GM18511 (cell line): ENCODE measurements at regions not wholly inside any gene's neighbourhood (a gene's known extent, or its start where the extent isn't known, plus 50 kb on each side); places are given as distances from the start of the nearest gene placed in this dataset.

Source experiments
- ATAC-seq: cut with Tn5 transposase; IDR thresholded peaks from one replicate; pipeline ENCODE4 v1.9.1; 2021; ENCODE audit warnings: mild to moderate bottlenecking, moderate library complexity; ENCODE audit not compliant: unreplicated experiment

DNA sequence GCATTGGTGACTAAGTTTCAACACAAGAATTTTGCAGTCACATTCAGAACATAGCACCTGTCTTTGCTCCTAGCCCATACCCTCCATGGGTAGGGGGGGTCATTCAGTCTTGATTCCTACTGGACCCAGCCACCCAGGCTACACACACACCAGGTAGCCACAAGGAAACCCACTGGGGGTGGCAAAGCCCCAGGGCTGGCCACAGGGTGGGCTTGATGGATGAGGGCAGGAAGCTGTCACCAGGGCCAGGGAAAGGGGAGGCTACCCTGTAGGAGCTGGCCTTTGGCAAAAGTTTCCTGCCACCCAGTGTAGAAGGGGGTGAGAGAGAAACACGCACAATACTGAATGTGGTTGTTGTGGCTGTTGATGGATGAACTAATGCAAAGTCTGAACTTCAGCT, 74.5 kb upstream of the NKX1-1 start:
- ATAC-seq: no peak

DNA sequence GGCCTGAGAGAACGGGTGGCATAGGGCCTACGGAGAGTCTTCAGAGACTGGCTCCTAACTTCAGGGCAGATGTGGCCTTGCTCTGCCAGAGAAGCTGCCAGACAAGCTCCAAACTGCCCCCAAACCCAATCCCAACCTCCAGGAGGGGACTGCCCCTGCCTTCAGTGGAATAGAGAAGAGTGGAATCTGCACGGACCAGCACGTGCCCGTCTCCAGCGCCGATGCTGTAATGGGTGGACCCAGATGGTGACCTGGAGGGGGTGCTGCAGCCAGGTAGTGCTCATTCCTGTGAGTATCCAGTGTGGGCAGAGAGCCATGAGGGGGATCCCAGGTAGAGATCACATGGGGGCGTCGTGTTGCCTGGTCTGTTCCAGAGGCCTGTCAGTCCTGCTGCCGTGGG, 73.2 kb upstream of the NKX1-1 start:
- no peak for ATAC-seq

GRCh38 chr4:1478766-1479355, 72.6 kb upstream of the NKX1-1 start:
- no peak for ATAC-seq

DNA sequence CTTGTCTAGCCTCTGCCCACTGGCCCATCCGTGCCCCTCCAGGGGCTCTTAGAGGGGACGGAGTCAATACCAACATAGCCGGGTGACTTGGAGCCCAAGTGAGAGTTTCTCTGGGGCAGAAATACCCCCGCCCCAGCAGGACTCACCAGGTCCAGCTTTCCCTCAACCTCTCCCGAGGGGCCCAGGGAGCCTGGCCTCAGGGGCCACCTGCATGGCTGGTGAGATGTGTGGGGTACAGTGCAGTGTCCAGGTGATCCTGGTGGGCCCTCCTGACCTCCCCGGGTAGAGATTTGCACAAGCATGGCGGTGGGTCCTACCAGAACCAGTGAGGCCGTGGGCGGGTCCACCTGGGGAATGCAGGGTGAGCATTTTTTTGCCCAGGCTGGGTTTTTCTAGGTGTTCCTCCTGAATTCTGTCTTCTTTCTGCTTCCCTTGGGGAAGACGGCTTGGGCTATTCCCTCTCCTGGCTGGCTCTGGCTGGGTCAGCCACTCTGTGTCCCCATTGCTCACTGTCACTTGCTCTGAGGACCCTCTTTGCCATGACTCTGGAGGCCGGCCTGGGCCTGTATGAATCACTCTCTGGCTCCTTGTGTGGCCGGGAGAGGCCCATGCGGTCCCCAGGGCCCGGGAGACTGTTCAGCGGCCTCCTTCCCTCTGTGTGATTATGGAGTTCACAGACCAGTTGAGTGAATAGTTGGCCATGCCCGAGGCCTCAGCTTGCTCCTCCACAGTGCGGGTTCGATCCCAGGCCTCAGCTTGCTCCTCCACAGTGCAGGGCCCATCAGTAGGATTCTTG, 71.0 kb upstream of the NKX1-1 start:
- no peak for ATAC-seq

DNA sequence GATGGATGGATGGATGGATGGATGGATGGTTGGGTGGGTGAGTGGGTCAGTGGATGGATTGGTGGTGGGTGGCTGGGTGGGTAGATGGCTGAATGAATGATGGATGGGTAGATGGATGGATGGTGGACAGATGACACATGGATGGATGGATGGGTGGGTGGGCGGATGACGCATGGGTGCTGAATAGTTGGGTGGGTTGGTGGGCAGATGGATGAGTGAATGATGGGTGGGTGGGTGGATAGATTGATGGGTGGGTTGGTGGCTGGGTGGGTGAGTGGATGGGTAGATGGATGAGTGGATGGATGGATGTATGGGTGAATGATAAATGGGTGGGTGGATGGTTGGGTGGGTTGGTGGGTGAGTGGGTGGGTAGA, 69.9 kb upstream of the NKX1-1 start:
- ATAC-seq: no peak

GRCh38 chr4:1475277-1476139, 69.3 kb upstream of the NKX1-1 start:
- ATAC-seq: no peak

DNA sequence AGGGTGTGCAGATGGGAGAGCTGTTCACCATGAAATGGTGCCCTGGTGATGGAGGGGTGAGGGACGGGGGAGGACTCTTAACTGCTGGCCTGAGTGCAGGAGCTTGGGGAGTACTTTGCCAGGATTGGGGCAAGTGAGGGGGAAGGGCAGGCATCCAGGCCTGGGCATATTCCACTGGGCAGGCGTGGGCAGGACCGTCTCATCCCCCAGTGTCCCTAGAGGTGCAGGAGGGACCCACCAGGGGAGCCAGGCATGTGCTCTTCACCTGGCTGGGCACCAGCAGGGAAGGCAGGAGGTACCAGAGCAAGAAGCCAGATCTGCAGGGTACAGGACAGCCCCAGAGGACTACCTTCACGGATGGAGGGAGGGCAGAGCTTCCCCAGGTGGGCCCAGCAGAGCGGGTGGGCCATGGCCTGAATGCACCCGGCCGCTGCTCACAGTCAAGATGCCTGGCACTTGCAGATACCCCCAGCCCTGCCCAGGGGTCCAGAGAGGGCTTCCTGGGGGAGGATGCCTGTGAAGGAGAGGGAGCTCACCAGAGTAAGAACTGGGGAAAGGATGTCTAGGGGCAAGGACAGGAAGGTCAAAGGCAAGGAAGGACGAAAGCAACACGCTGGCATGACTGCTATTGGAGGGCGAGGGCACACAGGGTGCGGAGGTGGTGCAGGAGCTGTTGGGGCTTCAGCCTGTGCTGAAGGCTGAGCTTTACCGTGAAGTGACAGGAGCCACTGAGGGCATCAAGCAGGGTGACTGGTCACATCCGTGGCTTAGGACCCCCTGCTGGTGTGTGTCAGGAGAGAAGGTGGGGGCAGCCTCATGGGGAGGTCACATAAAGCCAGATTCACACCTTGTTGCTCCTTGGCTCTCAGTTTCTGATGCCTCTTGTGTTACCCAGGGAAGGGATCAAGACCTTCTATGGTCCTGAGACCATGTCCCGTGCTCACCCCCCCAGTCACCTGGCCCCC, 68.2 kb upstream of the NKX1-1 start:
- no peak for ATAC-seq

DNA sequence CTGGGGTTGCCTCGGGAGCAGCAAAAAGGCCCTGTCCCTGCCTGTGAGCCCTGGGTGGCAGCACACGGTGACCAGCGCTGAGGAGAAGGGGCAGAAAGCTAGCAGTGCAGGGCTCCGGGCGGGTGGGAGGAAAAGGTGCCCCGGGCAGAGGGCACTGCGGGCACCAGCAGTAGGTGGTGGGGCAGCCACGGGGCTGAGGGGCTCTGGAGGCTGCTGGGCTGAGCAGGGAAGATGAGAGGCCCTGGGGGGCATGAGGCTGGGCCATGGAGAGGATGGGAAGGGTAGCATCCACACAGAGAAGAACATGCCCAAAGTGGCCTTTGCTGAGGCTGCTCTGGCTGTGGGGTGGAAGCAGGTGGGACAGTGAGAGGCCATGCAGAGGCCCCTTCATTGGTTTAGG, 67.5 kb upstream of the NKX1-1 start:
- no peak for ATAC-seq

DNA sequence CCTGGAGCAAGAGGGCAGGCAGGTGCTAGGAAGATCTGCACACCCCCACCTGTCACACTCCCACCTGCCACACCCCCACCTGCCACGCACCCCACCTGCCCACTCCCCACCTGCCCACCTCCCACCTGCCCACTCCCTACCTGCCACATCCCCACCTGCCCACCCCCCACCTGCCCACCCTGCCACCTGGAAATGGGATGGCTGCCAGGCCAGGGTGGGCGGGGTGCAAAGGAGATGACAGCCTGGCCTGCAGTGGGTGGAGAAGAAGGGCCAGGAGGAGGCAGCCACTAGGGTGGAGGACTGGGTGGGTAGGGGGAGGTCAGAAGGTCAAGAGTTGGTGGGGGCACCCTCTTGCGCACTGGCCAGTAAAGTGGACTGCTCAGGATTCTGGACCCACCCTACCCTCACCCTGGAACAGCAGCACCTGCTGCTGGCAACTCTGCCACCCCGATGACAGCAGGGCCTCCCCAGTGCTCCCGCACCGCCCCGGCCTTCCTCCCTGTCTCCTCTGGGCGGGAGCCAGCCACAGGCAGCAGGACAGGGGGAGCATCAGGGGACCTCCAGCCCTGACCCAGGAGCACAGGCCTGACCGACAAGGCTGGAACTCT, 66.8 kb upstream of the NKX1-1 start:
- no peak for ATAC-seq

GRCh38 chr4:1472148-1472797, 66.0 kb upstream of the NKX1-1 start:
- ATAC-seq: no peak

GRCh38 chr4:1471443-1472147, 65.4 kb upstream of the NKX1-1 start:
- ATAC-seq: no peak

DNA sequence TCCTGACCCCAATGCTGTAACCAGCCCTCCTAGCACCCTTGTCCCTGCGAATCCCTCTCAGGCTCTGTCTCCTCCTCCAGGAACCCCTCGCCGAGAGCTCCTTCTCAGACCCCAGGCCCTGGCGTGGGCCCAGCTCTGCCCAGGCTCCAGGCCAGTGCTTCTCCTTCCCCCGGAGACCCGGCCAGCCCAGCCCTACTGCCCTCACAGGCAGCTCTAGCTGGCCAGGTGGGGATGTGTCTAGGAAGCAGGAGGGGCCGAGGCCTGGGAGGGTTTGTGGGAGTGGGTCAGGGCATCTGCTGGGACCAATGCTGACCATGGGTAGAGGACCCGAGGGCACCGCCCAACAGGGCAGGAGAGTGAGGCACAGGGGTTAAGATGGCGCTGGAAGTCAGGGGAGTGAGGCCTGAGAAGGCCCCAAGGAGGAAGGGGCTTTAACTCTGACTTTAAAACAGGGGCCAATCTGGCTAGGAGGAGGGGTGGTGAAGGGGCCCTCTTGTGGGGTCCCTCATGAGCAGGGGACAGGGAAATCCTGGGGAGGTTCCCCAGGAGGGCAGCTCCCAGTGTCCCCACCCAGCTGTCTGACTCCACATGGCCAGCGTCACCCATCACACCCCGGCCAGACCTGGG, 64.7 kb upstream of the NKX1-1 start:
- ATAC-seq: no peak

DNA sequence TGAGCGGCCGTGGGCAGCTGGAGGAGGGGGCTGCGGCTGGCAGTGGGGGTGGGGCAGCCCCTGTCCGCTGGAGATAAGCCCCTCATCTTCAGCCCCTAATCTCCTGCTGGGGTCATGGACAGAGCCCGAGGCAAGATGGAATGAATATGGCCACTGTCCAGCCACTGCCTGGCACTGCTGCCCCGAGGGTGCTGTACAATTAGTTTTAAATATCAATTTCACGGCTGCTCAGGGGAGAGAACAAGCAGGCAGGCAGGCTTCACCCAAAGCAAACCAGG, 64.1 kb upstream of the NKX1-1 start:
- no peak for ATAC-seq

- ATAC-seq: no peak
Observed at GRCh38 chr4:1469607-1470392, 63.6 kb upstream of the NKX1-1 start.

DNA sequence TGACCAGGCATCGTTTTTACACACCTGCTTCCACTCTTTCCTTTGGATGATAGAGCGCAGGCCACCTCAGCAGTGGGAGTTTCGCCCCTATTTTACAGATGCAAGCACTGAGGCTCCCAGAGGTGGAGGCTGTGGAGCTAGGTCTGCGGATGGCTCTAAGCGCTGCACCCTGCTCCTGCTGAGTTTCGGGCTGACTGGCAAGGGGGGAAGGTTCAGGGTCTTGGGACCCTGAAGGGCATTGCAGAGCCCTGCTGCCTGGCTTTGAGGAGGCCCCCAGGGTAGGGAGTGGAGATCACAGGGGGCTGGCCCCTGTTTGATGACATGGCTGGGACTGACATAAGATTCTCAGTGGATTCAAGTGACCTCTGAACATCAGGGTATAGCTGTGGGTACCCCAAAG, 62.8 kb upstream of the NKX1-1 start:
- no peak for ATAC-seq

DNA sequence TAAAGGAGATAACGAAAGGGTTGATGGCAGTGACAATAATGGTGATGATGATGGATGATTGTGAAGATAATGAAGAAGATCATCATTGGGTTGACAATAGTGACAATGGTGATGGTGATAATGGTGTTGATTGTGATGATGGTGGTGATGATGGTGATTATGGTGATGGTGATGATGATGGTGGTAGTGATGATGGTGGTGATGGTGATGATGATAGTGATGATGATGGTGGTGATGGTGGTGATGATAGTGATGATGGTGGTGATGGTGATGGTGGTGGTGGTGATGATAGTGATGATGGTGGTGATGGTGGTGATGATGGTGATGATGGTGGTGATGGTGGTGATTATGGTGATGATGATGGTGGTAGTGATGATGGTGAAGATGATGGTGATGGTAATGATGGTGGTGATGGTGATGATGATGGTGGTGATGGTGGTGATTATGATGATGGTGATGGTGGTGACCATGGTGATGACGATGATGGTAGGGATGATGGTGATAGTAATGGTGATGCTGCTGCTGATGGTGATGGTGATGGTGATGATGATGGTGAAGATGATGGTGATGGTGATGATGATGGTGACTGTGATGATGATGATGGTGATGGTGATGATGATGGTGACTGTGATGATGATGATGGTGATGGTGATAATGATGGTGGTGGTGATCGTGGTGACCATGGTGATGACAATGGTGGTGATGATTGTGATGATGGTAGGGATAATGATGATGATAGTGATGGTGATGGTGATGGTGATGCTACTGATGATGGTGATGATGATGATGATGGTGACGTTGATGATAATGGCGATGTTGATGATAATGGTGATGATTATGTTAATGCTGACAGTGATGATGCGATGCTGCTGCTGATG, 61.6 kb upstream of the NKX1-1 start:
- no peak for ATAC-seq

DNA sequence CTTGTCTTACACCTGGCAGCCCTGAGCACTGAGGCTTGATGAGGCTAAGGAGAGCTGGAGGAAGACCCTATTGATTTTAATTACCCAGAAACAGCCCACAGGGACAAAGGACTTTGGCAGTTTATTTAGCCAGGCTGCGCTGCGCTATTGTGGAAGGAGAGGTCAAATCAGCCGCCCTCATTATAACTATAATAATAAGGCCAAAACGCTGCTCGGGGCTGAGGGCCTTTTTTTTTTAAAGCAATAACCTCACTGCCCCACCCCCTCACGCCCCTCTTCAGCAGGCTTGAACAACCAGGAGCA, 60.6 kb upstream of the NKX1-1 start:
- ATAC-seq: no peak
